ENCODE measurements at regions not wholly inside any gene's neighbourhood (a gene's known extent, or its start where the extent isn't known, plus 50 kb on each side); places are given as distances from the start of the nearest gene placed in this dataset.

DNA sequence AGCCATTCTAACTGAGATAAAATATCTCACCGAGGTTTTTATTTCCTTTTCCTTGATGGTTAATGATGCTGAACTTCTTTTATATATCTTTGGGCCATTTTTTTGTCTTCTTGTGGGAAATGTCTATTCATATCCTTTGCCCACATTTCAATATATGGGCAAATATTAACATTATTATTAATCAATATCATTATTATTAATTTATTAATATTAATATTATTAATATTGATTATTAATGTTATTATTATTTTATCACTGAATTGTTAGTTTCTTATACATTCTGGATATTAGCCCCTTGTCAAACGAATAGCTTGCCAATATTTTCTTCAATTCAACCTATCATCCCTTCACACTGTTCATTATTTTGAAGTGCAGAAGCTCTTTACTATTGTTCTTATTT is 2203.6 kb downstream of the PCDH9 start:
- Histone ChIP-seq H3K79me2 (ENCODE audit: control insufficient read depth, insufficient read depth, low read length) (no peaks in the 10 kb centered on the region), H3K27me3 (replicated peaks in 1 of 2; ENCODE audit: control insufficient read depth in 2 of 2, insufficient read depth in 2 of 2, low read length in 1 of 2) (no peaks in the 10 kb centered on the region), H3K4me3 (no peak overlapping the region), H3K4me2 (ENCODE audit: control insufficient read depth, insufficient read depth) (no peak overlapping the region), H4K20me1 (ENCODE audit: control insufficient read depth, insufficient read depth) (no peaks in the 10 kb centered on the region), H3K4me1 (ENCODE audit: control insufficient read depth, insufficient read depth, low read length) (no peaks in the 10 kb centered on the region), H3K36me3 (ENCODE audit: control insufficient read depth in 2 of 2, insufficient read depth in 2 of 2, low read length in 1 of 2) (no peaks in the 10 kb centered on the region), H3K9me3 (replicated peaks; ENCODE audit: control insufficient read depth, insufficient read depth, low read length) (no peaks in the 10 kb centered on the region), H3K9ac (ENCODE audit: control insufficient read depth, insufficient read depth, low read length) (no peak overlapping the region), H3K27ac (ENCODE audit: control insufficient read depth, insufficient read depth) (no peak overlapping the region), H2AFZ (ENCODE audit: control insufficient read depth, low read depth, low read length) (no peak overlapping the region)
- ATAC-seq = no peak
- ChIA-PET RAD21 (ENCODE audit: unreplicated experiment) (no interaction called here), SMC1A (ENCODE audit: uncharacterized antibody, unreplicated experiment) (no interaction called here), POLR2A (no interaction called here), CTCF (interaction anchor here (0.6 kb wide), 1 partner anchor 631 kb away, joined by 3 read pairs; no protein-coding TSS in a partner anchor)
- TF ChIP-seq KAT2A (conservative IDR thresholded peaks at IDR 0.05; ENCODE audit: control insufficient read depth, low read depth, low read length) (no peak), IRF4 (IDR thresholded peaks at IDR 0.05; ENCODE audit: low read depth, low read length) (no peak), RBBP5 (conservative IDR thresholded peaks at IDR 0.05) (no peak), DPF2 (IDR thresholded peaks at IDR 0.05) (no peak), SP1 (IDR thresholded peaks at IDR 0.05; ENCODE audit: low read depth, low read length) (no peak), SMAD5 (IDR thresholded peaks at IDR 0.05; ENCODE audit: low read depth) (no peak), RB1 (IDR thresholded peaks at IDR 0.05; ENCODE audit: borderline replicate concordance) (no peak), GABPA (IDR thresholded peaks at IDR 0.05; ENCODE audit: low read depth) (no peak)
- TF ChIP-seq, protein P1, sequence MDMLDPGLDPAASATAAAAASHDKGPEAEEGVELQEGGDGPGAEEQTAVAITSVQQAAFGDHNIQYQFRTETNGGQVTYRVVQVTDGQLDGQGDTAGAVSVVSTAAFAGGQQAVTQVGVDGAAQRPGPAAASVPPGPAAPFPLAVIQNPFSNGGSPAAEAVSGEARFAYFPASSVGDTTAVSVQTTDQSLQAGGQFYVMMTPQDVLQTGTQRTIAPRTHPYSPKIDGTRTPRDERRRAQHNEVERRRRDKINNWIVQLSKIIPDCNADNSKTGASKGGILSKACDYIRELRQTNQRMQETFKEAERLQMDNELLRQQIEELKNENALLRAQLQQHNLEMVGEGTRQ (IDR thresholded peaks at IDR 0.05; ENCODE audit: borderline replicate concordance, low read depth, low read length) = no peak
- TF ChIP-seq, protein P2, sequence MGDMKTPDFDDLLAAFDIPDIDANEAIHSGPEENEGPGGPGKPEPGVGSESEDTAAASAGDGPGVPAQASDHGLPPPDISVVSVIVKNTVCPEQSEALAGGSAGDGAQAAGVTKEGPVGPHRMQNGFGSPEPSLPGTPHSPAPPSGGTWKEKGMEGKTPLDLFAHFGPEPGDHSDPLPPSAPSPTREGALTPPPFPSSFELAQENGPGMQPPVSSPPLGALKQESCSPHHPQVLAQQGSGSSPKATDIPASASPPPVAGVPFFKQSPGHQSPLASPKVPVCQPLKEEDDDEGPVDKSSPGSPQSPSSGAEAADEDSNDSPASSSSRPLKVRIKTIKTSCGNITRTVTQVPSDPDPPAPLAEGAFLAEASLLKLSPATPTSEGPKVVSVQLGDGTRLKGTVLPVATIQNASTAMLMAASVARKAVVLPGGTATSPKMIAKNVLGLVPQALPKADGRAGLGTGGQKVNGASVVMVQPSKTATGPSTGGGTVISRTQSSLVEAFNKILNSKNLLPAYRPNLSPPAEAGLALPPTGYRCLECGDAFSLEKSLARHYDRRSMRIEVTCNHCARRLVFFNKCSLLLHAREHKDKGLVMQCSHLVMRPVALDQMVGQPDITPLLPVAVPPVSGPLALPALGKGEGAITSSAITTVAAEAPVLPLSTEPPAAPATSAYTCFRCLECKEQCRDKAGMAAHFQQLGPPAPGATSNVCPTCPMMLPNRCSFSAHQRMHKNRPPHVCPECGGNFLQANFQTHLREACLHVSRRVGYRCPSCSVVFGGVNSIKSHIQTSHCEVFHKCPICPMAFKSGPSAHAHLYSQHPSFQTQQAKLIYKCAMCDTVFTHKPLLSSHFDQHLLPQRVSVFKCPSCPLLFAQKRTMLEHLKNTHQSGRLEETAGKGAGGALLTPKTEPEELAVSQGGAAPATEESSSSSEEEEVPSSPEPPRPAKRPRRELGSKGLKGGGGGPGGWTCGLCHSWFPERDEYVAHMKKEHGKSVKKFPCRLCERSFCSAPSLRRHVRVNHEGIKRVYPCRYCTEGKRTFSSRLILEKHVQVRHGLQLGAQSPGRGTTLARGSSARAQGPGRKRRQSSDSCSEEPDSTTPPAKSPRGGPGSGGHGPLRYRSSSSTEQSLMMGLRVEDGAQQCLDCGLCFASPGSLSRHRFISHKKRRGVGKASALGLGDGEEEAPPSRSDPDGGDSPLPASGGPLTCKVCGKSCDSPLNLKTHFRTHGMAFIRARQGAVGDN (IDR thresholded peaks at IDR 0.05) = no peak
- TF ChIP-seq, protein P3, sequence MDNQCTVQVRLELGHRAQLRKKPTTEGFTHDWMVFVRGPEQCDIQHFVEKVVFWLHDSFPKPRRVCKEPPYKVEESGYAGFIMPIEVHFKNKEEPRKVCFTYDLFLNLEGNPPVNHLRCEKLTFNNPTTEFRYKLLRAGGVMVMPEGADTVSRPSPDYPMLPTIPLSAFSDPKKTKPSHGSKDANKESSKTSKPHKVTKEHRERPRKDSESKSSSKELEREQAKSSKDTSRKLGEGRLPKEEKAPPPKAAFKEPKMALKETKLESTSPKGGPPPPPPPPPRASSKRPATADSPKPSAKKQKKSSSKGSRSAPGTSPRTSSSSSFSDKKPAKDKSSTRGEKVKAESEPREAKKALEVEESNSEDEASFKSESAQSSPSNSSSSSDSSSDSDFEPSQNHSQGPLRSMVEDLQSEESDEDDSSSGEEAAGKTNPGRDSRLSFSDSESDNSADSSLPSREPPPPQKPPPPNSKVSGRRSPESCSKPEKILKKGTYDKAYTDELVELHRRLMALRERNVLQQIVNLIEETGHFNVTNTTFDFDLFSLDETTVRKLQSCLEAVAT (IDR thresholded peaks at IDR 0.05) = no peak
- BruUV-seq (replicated peaks) = no TSS peak
- 18% methylated on average over 2 of the region's 2 CpGs for WGBS (ENCODE audit: insufficient coverage, insufficient replicate concordance, low lambda C conversion rate, missing lambda C conversion rate)
- DNase-seq (ENCODE audit: low read depth, low spot score) = no peak
- in situ Hi-C loops (cut with MboI) = no loop called here
- intact Hi-C loops (cut with micrococcal nuclease; ENCODE audit: unreplicated experiment) = no loop called here
- FAIRE-seq = no peak
